ENCODE measurements at regions not wholly inside any gene's neighbourhood (a gene's known extent, or its start where the extent isn't known, plus 50 kb on each side); places are given as distances from the start of the nearest gene placed in this dataset.
"Not testable (repeated sequence)": the region's sequence is repeated elsewhere in the genome, so short reads cannot be mapped to it uniquely, and the experiment has no call there.

GRCh38 chr4:188738290-188738689 lies 599.0 kb downstream of the TRIML1 start:
- DNase-seq (ENCODE audit: low spot score), result not testable (repeated sequence)

GRCh38 chr4:188740172-188740571 lies 600.9 kb downstream of the TRIML1 start:
- not testable (repeated sequence) for DNase-seq (ENCODE audit: low spot score)

GRCh38 chr4:188740791-188741190 lies 601.5 kb downstream of the TRIML1 start:
- not testable (repeated sequence) for DNase-seq (ENCODE audit: low spot score)

GRCh38 chr4:188754372-188755002 lies 615.2 kb downstream of the TRIML1 start:
- no peak for DNase-seq (ENCODE audit: low spot score)

- DNase-seq (ENCODE audit: low spot score), result peak; percentile 46
These were observed 628.3 kb downstream of the TRIML1 start for GRCh38 chr4:188767496-188767895.

- DNase-seq (ENCODE audit: low spot score), result no peak
These were observed 639.7 kb downstream of the TRIML1 start for GRCh38 chr4:188778905-188779304.

- DNase-seq (ENCODE audit: low spot score), result peak; percentile 1
These were observed 640.3 kb downstream of the TRIML1 start for GRCh38 chr4:188779581-188779980.

- DNase-seq (ENCODE audit: low spot score), result no peak
These were observed 640.8 kb downstream of the TRIML1 start for GRCh38 chr4:188780028-188780427.

- no peak for DNase-seq (ENCODE audit: low spot score)
These were observed 641.4 kb downstream of the TRIML1 start for GRCh38 chr4:188780686-188781085.

- DNase-seq (ENCODE audit: low spot score), result no peak
These were observed 642.4 kb downstream of the TRIML1 start for GRCh38 chr4:188781655-188782054.

GRCh38 chr4:188783175-188783574 lies 643.9 kb downstream of the TRIML1 start:
- no peak for DNase-seq (ENCODE audit: low spot score)

GRCh38 chr4:188783606-188784160 lies 644.4 kb downstream of the TRIML1 start:
- no peak for DNase-seq (ENCODE audit: low spot score)

GRCh38 chr4:188796600-188796999 lies 657.4 kb downstream of the TRIML1 start:
- DNase-seq (ENCODE audit: low spot score), result not testable (repeated sequence)

- not testable (repeated sequence) for DNase-seq (ENCODE audit: low spot score)
These were observed 657.8 kb downstream of the TRIML1 start for GRCh38 chr4:188797011-188797410.

- no peak for DNase-seq (ENCODE audit: low spot score)
These were observed 665.6 kb downstream of the TRIML1 start for GRCh38 chr4:188804861-188805260.

- DNase-seq (ENCODE audit: low spot score), result no peak
These were observed 671.9 kb downstream of the TRIML1 start for GRCh38 chr4:188811121-188811520.

- no peak for DNase-seq (ENCODE audit: low spot score)
These were observed 673.4 kb downstream of the TRIML1 start for GRCh38 chr4:188812644-188813043.

GRCh38 chr4:188818300-188818699 lies 679.1 kb downstream of the TRIML1 start:
- no peak for DNase-seq (ENCODE audit: low spot score)

GRCh38 chr4:188819233-188819632 lies 680.0 kb downstream of the TRIML1 start:
- no peak for DNase-seq (ENCODE audit: low spot score)

- no peak for DNase-seq (ENCODE audit: low spot score)
These were observed 682.3 kb downstream of the TRIML1 start for GRCh38 chr4:188821500-188821899.

GRCh38 chr4:188822698-188823097 lies 683.5 kb downstream of the TRIML1 start:
- no peak for DNase-seq (ENCODE audit: low spot score)

- DNase-seq (ENCODE audit: low spot score), result no peak
These were observed 685.3 kb downstream of the TRIML1 start for GRCh38 chr4:188824553-188824952.

GRCh38 chr4:188826393-188826792 lies 687.2 kb downstream of the TRIML1 start:
- DNase-seq (ENCODE audit: low spot score), result no peak

- no peak for DNase-seq (ENCODE audit: low spot score)
These were observed 700.5 kb downstream of the TRIML1 start for GRCh38 chr4:188839704-188840103.
